CD4-positive, alpha-beta T cell (primary cell): ENCODE measurements at regions not wholly inside any gene's neighbourhood (a gene's known extent, or its start where the extent isn't known, plus 50 kb on each side); places are given as distances from the start of the nearest gene placed in this dataset.

ENCODE experiments used
- ATAC-seq: fragments of 200-7000 bp; cut with Tn5 transposase; one replicate; pipeline ENCODE4 v1.10.0; 2022; ENCODE audit warnings: mild to moderate bottlenecking; ENCODE audit not compliant: poor library complexity
- CTCF ChIA-PET: fragments of 350-600 bp; sonication (Branson Sonifier 250); formaldehyde crosslinking; loops from one replicate; lab custom pipeline; 2021; ENCODE audit warnings: antibody characterized with exemption, inconsistent platforms; lab: Charles Lee
- POLR2A ChIA-PET: fragments of 350-600 bp; sonication (Branson Sonifier 250); formaldehyde crosslinking; loops from one replicate; lab custom pipeline; 2021; ENCODE audit warnings: antibody characterized with exemption, inconsistent platforms; lab: Charles Lee
- DNase-seq, 14 experiments: peaks; one replicate each; pipeline ENCODE4 v3.0.0-alpha.2; 2013 to 2020; ENCODE audit warnings: mixed read lengths in 2 of 14
- H3K27ac ChIP-seq, 2 donors: one replicate each; pipeline versions ENCODE4 v1.5.1 to v1.7.0; 2013; ENCODE audit warnings: low read length in 2 of 2, low read depth in 1 of 2, mild to moderate bottlenecking in 1 of 2
- H3K27me3 ChIP-seq, 2 experiments: 1 replicate in 1 of 2; 2 replicates in 1 of 2; pipeline versions ENCODE4 v1.6.1 to v1.7.0; 2013; ENCODE audit warnings: low read length in 2 of 2, control low read depth in 1 of 2, mild to moderate bottlenecking in 1 of 2, moderate library complexity in 1 of 2; ENCODE audit not compliant: insufficient read depth in 2 of 2, control insufficient read depth in 1 of 2
- H3K36me3 ChIP-seq: one replicate; pipeline ENCODE4 v1.6.1; 2013; ENCODE audit warnings: low read length, control low read depth; ENCODE audit not compliant: insufficient read depth
- H3K4me1 ChIP-seq: one replicate; pipeline ENCODE4 v1.6.1; 2013; ENCODE audit warnings: low read length, control low read depth; ENCODE audit not compliant: insufficient read depth
- H3K4me3 ChIP-seq: one replicate; pipeline ENCODE4 v1.5.1; 2013; ENCODE audit warnings: mild to moderate bottlenecking, low read length, moderate library complexity
- H3K9me3 ChIP-seq, 2 experiments: 1 replicate in 1 of 2; 2 replicates in 1 of 2; pipeline versions ENCODE4 v1.6.1 to v1.7.0; 2013; ENCODE audit warnings: low read length in 2 of 2, mild to moderate bottlenecking in 2 of 2, control low read depth in 1 of 2, moderate library complexity in 1 of 2; ENCODE audit not compliant: control insufficient read depth in 1 of 2, insufficient read depth in 1 of 2
- H3K27ac Mint-ChIP-seq: one replicate; pipeline ENCODE4 v1.8.0; 2020; ENCODE audit warnings: mixed read lengths
- H3K27me3 Mint-ChIP-seq: one replicate; pipeline ENCODE4 v1.8.0; 2021; ENCODE audit warnings: mixed read lengths
- H3K36me3 Mint-ChIP-seq: one replicate; pipeline ENCODE4 v1.8.0; 2021; ENCODE audit warnings: low read depth, mixed read lengths
- H3K4me1 Mint-ChIP-seq: one replicate; pipeline ENCODE4 v1.8.0; 2021; ENCODE audit warnings: low read depth, mixed read lengths
- H3K4me3 Mint-ChIP-seq: one replicate; pipeline ENCODE4 v1.8.0; 2020; ENCODE audit warnings: mild to moderate bottlenecking, mixed read lengths
- H3K9me3 Mint-ChIP-seq: one replicate; pipeline ENCODE4 v1.8.0; 2020; ENCODE audit warnings: mixed read lengths
- CTCF ChIP-seq: fragments of 200-600 bp; IDR thresholded peaks from one replicate; pipeline ENCODE4 v1.8.0; 2022; ENCODE audit warnings: antibody characterized with exemption, mild to moderate bottlenecking
- intact Hi-C, 2 experiments: fragments of 100-400 bp; cut with DNase I in 1 of 2; cut with micrococcal nuclease in 1 of 2; formaldehyde crosslinking; loops; one replicate each; pipeline versions ENCODE4 v1.15.1 to v1.9.0; 2023 to 2025; cut with DNase I, micrococcal nuclease

- intact Hi-C loops = no loop called here
- H3K27ac Mint-ChIP-seq = no peak overlapping the region
- DNase-seq (peak in 1 of 14 experiments; percentile 12), ATAC-seq (no peak)
- Histone ChIP-seq H3K27ac (no peak overlapping the region), H3K27me3 (peaks cover 0 to 18% of the 10 kb centered on the region in 2 experiments), H3K4me1 (no peaks in the 10 kb centered on the region), H3K36me3 (no peaks in the 10 kb centered on the region), H3K9me3 (peaks cover 0 to 4% of the 10 kb centered on the region in 2 experiments), H3K4me3 (no peak overlapping the region)
- no peaks in the 10 kb centered on the region for H3K36me3 Mint-ChIP-seq
- CTCF ChIA-PET = no interaction called here
- H3K4me1 Mint-ChIP-seq = no peaks in the 10 kb centered on the region
- no peak overlapping the region for H3K4me3 Mint-ChIP-seq
- peaks cover 11% of the 10 kb centered on the region for H3K27me3 Mint-ChIP-seq
- no peak for TF ChIP-seq CTCF
- POLR2A ChIA-PET = no interaction called here
- peaks cover 4% of the 10 kb centered on the region for H3K9me3 Mint-ChIP-seq
Observed at GRCh38 chr5:1746371-1747078, 53.1 kb downstream of the MRPL36 start.

GRCh38 chr5:1745796-1746370 lies 53.8 kb downstream of the MRPL36 start:
- peaks cover 0 to 17% of the 10 kb centered on the region in 2 experiments for H3K27me3 ChIP-seq
- peaks cover 0 to 4% of the 10 kb centered on the region in 2 experiments for H3K9me3 ChIP-seq
- H3K27ac Mint-ChIP-seq = no peak overlapping the region
- CTCF ChIA-PET = no interaction called here
- peak in 1 of 14 experiments; percentile 3 for DNase-seq
- no peak overlapping the region for H3K4me3 Mint-ChIP-seq
- H3K27me3 Mint-ChIP-seq = peaks cover 11% of the 10 kb centered on the region
- no peak overlapping the region for H3K27ac ChIP-seq
- peaks cover 4% of the 10 kb centered on the region for H3K9me3 Mint-ChIP-seq
- no peak for ATAC-seq
- H3K36me3 ChIP-seq = no peaks in the 10 kb centered on the region
- TF ChIP-seq CTCF = no peak
- intact Hi-C loops = no loop called here
- POLR2A ChIA-PET = no interaction called here
- H3K4me1 Mint-ChIP-seq = no peaks in the 10 kb centered on the region
- H3K4me3 ChIP-seq = no peak overlapping the region
- H3K36me3 Mint-ChIP-seq = no peaks in the 10 kb centered on the region
- no peaks in the 10 kb centered on the region for H3K4me1 ChIP-seq

- Histone ChIP-seq H3K4me1 (no peaks in the 10 kb centered on the region), H3K36me3 (no peaks in the 10 kb centered on the region), H3K27me3 (peaks cover 0 to 17% of the 10 kb centered on the region in 2 experiments), H3K9me3 (peaks cover 0 to 4% of the 10 kb centered on the region in 2 experiments), H3K4me3 (no peak overlapping the region), H3K27ac (no peak overlapping the region)
- intact Hi-C loops = no loop called here
- ChIA-PET CTCF (no interaction called here), POLR2A (no interaction called here)
- DNase-seq (peak in 2 of 14 experiments; percentile 6 to 27), ATAC-seq (no peak)
- H3K9me3 Mint-ChIP-seq = peaks cover 4% of the 10 kb centered on the region
- H3K27ac Mint-ChIP-seq = no peak overlapping the region
- no peak overlapping the region for H3K4me3 Mint-ChIP-seq
- H3K27me3 Mint-ChIP-seq = peaks cover 10% of the 10 kb centered on the region
- no peak for TF ChIP-seq CTCF
- H3K36me3 Mint-ChIP-seq = no peaks in the 10 kb centered on the region
- no peaks in the 10 kb centered on the region for H3K4me1 Mint-ChIP-seq
Observed at GRCh38 chr5:1745123-1745795, 54.4 kb downstream of the MRPL36 start.
